ENCODE measurements at regions not wholly inside any gene's neighbourhood (a gene's known extent, or its start where the extent isn't known, plus 50 kb on each side); places are given as distances from the start of the nearest gene placed in this dataset.

GRCh38 chr18:53753601-53754000 is 470.9 kb downstream of the MBD2 start:
- DNase-seq (ENCODE audit: low spot score) = no peak

- DNase-seq (ENCODE audit: low spot score) = no peak
Observed at GRCh38 chr18:53752781-53753367, 471.6 kb downstream of the MBD2 start.

GRCh38 chr18:53749766-53750165 is 474.7 kb downstream of the MBD2 start:
- no peak for DNase-seq (ENCODE audit: low spot score)

- DNase-seq (ENCODE audit: low spot score) = no peak
Observed at GRCh38 chr18:53747663-53748160, 476.8 kb downstream of the MBD2 start.

GRCh38 chr18:53747210-53747609 is 477.3 kb downstream of the MBD2 start:
- DNase-seq (ENCODE audit: low spot score) = no peak

- no peak for DNase-seq (ENCODE audit: low spot score)
Observed at GRCh38 chr18:53745986-53746385, 478.5 kb downstream of the MBD2 start.

- no peak for DNase-seq (ENCODE audit: low spot score)
Observed at GRCh38 chr18:53745224-53745967, 479.1 kb downstream of the MBD2 start.

- DNase-seq (ENCODE audit: low spot score) = no peak
Observed at GRCh38 chr18:53739700-53740099, 484.8 kb downstream of the MBD2 start.

- no peak for DNase-seq (ENCODE audit: low spot score)
Observed at GRCh38 chr18:53735526-53735925, 488.9 kb downstream of the MBD2 start.

GRCh38 chr18:53715243-53715853 is 509.1 kb downstream of the MBD2 start:
- DNase-seq (ENCODE audit: low spot score) = no peak

GRCh38 chr18:53710080-53710479 is 514.4 kb downstream of the MBD2 start:
- DNase-seq (ENCODE audit: low spot score) = no peak

- no peak for DNase-seq (ENCODE audit: low spot score)
Observed at GRCh38 chr18:53702480-53702879, 522.0 kb downstream of the MBD2 start.

GRCh38 chr18:53701697-53702096 is 522.8 kb downstream of the MBD2 start:
- no peak for DNase-seq (ENCODE audit: low spot score)

GRCh38 chr18:53698907-53699306 is 525.6 kb downstream of the MBD2 start:
- DNase-seq (ENCODE audit: low spot score) = peak; percentile 66

- no peak for DNase-seq (ENCODE audit: low spot score)
Observed at GRCh38 chr18:53689886-53690285, 534.6 kb downstream of the MBD2 start.

- DNase-seq (ENCODE audit: low spot score) = no peak
Observed at GRCh38 chr18:53686965-53687364, 537.5 kb downstream of the MBD2 start.

GRCh38 chr18:53682796-53683195 is 541.7 kb downstream of the MBD2 start:
- DNase-seq (ENCODE audit: low spot score) = no peak

GRCh38 chr18:53677480-53677879 is 547.0 kb downstream of the MBD2 start:
- no peak for DNase-seq (ENCODE audit: low spot score)

GRCh38 chr18:53665701-53666100 is 558.8 kb downstream of the MBD2 start:
- no peak for DNase-seq (ENCODE audit: low spot score)

GRCh38 chr18:53664575-53664974 is 559.9 kb downstream of the MBD2 start:
- DNase-seq (ENCODE audit: low spot score) = no peak

GRCh38 chr18:53660306-53660705 is 564.2 kb downstream of the MBD2 start:
- no peak for DNase-seq (ENCODE audit: low spot score)

- no peak for DNase-seq (ENCODE audit: low spot score)
Observed at GRCh38 chr18:53657257-53657656, 567.2 kb downstream of the MBD2 start.

- no peak for DNase-seq (ENCODE audit: low spot score)
Observed at GRCh38 chr18:53649621-53650020, 574.8 kb downstream of the MBD2 start.

Measured in NAMALWA (cell line).